NCI-H2029 (cell line): ENCODE measurements at regions not wholly inside any gene's neighbourhood (a gene's known extent, or its start where the extent isn't known, plus 50 kb on each side); places are given as distances from the start of the nearest gene placed in this dataset.

Experiments used
- DNase-seq: peaks from one replicate; lab custom pipeline; 2025; lab: John Stamatoyannopoulos, UW

DNA sequence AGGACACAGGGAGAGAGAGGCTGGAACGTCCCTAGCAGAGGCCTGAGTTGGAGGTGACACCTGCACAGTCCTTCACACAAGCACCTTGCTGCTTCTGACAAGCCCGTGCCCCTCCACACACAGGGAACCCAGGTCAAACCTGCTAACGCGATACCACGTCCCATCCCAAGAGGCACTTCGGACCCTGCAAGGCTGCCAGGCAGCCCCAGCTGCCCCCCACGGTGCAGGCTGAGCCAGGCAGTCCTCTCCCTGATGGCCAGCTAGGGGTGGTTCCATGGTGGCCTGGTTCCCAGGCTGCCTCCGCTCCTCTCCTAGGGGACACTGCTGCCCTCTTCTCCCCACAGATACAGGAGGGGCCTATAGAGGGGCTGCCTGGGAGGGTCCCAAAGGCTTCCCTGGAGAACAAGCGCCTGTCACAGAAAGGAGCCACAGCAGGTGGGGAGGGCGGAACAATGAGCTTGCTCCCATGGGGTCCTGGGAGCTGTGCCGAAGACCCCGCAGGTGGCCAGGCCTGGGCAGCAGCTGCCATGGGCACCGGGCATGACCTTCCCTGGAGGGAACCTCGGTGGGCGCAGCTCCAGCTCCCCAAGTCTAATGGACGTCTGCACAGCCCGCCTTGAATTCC lies 434.2 kb upstream of the MYT1L start:
- no peak for DNase-seq

- no peak for DNase-seq
Measured at GRCh38 chr2:2764739-2765138, 433.7 kb upstream of the MYT1L start.

DNA sequence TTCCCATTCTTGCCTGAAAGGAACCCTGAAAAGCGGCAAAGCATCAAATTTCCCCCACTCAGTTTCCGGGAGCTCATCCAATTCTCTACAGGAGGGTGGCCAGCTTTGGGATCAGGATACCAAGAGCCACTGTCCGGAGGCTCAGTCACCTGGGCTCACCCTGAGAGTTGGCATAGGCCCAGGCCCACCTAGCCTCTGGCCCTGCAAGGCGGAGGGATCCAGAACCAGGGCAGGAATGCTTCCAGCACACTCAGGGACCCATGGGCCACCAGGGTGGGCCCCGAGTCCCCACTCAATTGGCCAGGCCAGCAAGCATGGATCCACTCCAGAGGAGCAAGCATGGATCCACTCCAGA lies 432.9 kb upstream of the MYT1L start:
- DNase-seq, result no peak

DNA sequence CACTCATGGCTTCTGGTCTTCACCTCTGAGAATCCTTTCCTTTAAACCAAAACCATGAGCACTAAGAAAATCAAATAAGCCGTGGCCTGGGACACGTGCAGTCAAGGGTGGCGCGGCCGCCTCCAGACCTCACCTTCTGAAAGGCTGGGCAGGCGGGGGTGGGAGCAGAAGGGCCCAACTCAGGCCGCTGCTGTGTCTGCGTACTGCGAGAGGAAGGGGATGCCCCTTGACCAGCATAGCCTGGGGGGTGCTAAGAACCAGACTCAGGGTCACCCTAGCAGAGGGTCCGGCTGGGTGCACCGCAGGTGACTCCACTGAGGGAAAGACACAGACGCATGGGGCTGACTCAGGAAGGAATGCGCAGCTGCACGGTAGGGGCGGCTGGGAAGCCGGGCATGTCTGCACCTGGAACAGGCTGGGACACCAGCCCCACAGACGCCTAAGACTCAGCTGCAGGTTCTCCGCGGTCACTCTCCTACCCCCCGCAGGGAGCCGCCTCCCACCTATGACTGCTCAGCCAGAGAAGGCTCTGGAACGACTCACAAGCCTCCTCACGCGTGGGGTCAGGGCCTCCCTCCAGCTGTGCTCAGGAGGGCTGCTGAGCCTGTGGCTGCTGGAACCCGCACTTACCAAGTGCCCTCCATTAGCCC lies 432.4 kb upstream of the MYT1L start:
- DNase-seq, result peak; percentile 8

DNA sequence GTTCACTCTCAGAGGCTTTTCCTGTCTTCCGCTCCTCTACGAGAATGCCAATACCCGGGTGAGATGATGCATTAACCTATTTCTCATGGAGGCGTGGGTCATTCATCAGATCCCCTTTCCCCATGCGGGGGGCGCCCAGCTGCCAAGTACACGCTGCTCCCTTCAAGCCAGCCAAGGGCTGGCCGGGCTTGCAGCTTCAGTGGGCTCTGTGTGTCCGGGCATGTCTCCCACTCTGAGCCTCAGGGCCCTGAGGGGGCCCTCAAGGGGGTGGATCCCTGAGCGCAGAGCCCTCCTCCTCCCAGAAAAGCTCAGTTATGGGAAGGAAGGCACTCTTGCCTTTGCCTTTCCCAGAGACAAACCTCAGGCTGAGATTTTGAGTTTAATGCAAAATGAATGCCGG lies 431.8 kb upstream of the MYT1L start:
- DNase-seq, result no peak

- DNase-seq, result no peak
Measured at GRCh38 chr2:2762166-2762908, 431.3 kb upstream of the MYT1L start.

GRCh38 chr2:2758793-2759367 lies 427.8 kb upstream of the MYT1L start:
- no peak for DNase-seq

DNA sequence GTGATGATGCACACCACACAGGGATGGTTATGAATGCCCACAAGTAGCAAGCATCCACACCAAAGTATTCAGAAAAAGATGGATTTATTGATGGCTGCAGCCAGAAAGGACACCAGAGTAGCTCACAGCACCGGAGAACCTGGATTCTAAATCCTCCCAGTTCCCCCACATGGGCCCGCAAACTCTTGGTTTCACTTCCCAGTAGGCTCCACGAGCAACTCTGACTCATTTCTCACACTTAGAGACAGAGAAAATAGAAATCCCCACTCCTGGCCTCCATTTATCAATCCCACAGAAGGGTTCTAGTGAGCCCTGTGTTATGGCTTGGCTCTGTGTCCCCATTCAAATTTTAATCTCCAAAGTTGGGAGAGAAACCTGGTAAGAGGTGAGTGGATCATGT lies 426.7 kb upstream of the MYT1L start:
- DNase-seq, result no peak

GRCh38 chr2:2756886-2757285 lies 425.8 kb upstream of the MYT1L start:
- DNase-seq, result no peak

GRCh38 chr2:2755990-2756389 lies 424.9 kb upstream of the MYT1L start:
- DNase-seq, result no peak

DNA sequence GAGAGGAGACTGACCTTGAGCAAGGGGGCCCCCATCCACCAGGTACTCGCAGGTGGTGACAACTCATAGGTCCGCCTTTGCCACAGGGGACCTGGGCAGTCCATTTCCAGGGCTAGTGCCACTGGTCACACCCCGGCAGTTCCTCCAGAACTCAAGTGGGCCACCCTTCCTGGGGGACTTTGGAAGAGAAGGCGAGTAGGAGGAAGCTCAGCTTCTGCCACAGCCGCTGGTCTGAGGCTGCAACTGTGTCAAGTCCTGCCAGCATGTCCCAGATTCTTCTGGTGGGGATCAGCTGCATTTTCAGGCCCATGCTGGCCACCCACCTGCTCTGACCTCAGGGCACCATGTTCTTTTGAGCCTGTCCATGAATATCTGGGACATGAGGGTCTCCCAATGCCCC lies 423.9 kb upstream of the MYT1L start:
- no peak for DNase-seq

DNA sequence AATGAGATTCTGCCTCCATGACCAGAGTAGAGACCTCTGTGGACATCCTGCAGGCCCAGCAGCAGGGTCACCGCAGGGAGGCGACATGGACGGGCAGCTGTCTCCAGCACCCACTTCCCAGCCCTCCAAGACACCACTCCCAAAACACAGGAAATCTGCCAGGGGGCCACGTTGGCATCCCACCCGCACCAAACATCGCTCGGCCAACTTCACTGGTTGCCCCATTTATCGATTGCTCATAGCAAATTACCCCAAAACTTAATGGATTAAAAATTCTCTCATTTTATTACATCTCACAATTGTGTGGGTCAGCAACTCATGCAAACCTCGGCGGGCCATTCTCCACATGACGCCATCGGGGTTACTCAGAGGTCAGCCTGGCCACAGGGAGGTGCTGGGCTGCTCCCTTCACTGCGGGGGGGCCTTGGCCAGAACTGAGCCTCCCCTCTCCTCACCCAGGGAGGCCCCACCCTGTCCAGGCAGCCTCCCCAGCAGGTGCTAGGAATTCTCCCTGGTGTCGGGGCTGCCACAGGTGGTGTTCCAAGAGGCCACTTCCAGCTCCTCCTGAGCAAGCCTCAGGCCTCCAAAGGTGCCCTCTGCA lies 420.7 kb upstream of the MYT1L start:
- DNase-seq, result no peak

DNA sequence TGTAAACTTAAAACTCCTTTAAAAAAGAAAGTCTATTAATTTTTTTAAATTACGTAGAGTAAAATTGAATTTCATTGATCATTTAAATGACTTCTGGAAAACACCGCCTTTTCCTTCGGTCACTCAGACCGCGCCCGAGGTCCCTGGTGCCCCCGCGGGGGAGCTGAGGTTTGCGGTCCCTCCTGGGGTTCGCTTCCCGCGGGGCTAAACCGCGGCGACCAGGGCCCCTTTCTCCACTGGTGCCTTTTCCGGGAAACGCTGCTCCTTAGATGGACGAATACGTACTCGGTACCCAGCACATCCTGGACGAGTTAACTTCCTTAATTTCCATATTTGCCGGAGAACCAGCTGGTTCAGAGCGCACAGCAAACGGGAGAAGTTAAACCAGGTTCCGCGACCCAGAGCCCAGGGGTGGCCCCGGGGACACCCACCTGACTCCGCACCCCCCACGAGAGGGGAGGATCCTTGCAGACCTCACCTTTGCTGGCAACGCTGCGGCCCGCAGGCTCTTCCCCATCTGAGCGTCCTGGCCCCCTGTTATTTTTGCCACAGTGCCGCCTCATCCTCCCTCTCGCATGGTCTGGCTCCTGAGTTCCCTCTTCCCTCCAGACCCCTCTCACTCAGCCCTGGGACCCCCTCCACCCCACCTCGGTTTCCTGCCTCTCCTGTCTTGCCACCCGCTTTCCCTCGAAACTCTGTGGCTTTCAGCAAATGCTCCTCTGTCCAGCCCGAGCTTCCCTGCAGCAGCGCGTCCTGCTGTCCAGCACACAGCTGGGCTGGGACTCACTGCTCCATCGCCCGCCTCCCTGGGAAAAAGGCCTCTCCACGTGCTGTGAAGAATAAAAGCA lies 420.0 kb upstream of the MYT1L start:
- no peak for DNase-seq

DNA sequence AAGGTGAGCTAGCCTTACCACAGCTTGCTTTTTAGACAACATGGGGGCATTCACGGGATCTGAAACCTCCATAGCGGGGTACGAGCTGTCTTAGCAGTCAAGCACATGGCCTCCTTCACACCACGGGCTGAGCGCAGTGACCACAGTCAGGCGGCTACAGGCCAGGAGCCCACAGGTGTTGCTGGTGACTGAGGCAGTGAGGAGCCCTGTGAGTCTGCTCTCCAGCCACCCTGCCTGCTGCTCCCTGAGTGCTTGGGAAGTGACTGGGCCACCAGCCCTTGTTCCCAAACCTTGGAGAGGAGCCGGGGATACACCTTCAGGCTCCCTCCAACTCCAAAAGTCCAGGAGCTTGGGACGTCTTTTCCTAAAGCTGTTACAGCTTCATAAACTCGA lies 418.1 kb upstream of the MYT1L start:
- DNase-seq, result no peak

GRCh38 chr2:2748399-2749205 lies 417.5 kb upstream of the MYT1L start:
- no peak for DNase-seq

- peak; percentile 48 for DNase-seq
Measured at GRCh38 chr2:2747797-2748301, 416.8 kb upstream of the MYT1L start.

DNA sequence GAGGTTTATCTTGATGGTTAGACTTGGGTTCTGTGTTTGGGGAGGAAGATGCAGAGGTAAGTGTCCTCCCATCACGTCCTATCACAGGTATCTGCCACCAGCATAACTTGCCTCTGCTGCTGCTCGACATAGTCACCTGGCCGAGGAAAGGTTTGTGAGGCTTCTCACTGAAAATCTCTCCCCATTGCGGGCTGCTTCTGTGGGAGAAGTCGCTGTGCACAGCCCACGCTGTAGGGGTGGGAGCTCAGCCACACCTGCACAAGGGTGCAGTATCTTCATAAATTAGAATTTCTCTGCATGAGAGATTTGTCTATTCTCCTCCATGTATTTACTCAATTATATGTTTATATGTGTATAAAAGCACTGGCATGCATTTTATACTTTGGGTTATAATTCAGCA lies 415.7 kb upstream of the MYT1L start:
- DNase-seq, result no peak

GRCh38 chr2:2744958-2745715 lies 414.1 kb upstream of the MYT1L start:
- DNase-seq, result no peak

GRCh38 chr2:2744107-2744506 lies 413.0 kb upstream of the MYT1L start:
- no peak for DNase-seq

- peak; percentile 56 for DNase-seq
Measured at GRCh38 chr2:2743164-2743571, 412.1 kb upstream of the MYT1L start.
